ENCODE measurements at regions not wholly inside any gene's neighbourhood (a gene's known extent, or its start where the extent isn't known, plus 50 kb on each side); places are given as distances from the start of the nearest gene placed in this dataset.
"Not testable (repeated sequence)": the region's sequence is repeated elsewhere in the genome, so short reads cannot be mapped to it uniquely, and the experiment has no call there.

GRCh38 chr17:30686538-30687479, 137.7 kb downstream of the CRLF3 start:
- not testable (repeated sequence) for DNase-seq

GRCh38 chr17:30682280-30682679, 142.2 kb downstream of the CRLF3 start:
- not testable (repeated sequence) for DNase-seq

- DNase-seq, result not testable (repeated sequence)
These were observed 143.8 kb downstream of the CRLF3 start for GRCh38 chr17:30680681-30681080.

GRCh38 chr17:30677550-30678249, 146.8 kb downstream of the CRLF3 start:
- no peak for DNase-seq

GRCh38 chr17:30675777-30676492, 148.6 kb downstream of the CRLF3 start:
- not testable (repeated sequence) for DNase-seq

- DNase-seq, result not testable (repeated sequence)
These were observed 155.3 kb downstream of the CRLF3 start for GRCh38 chr17:30669217-30669649.

- not testable (repeated sequence) for DNase-seq
These were observed 155.9 kb downstream of the CRLF3 start for GRCh38 chr17:30668360-30669181.

- not testable (repeated sequence) for DNase-seq
These were observed 156.7 kb downstream of the CRLF3 start for GRCh38 chr17:30667657-30668359.

GRCh38 chr17:30666838-30667656, 157.4 kb downstream of the CRLF3 start:
- not testable (repeated sequence) for DNase-seq

- not testable (repeated sequence) for DNase-seq
These were observed 160.6 kb downstream of the CRLF3 start for GRCh38 chr17:30663727-30664455.

- not testable (repeated sequence) for DNase-seq
These were observed 167.3 kb downstream of the CRLF3 start for GRCh38 chr17:30657148-30657547.

GRCh38 chr17:30653038-30653437, 171.5 kb downstream of the CRLF3 start:
- not testable (repeated sequence) for DNase-seq

- not testable (repeated sequence) for DNase-seq
These were observed 172.9 kb downstream of the GOSR1 start for GRCh38 chr17:30650149-30650548.

- DNase-seq, result not testable (repeated sequence)
These were observed 170.9 kb downstream of the GOSR1 start for GRCh38 chr17:30648015-30648620.

- not testable (repeated sequence) for DNase-seq
These were observed 168.7 kb downstream of the GOSR1 start for GRCh38 chr17:30645875-30646274.

- DNase-seq, result not testable (repeated sequence)
These were observed 167.5 kb downstream of the GOSR1 start for GRCh38 chr17:30644713-30645112.

GRCh38 chr17:30644287-30644686, 167.1 kb downstream of the GOSR1 start:
- DNase-seq, result not testable (repeated sequence)

- DNase-seq, result not testable (repeated sequence)
These were observed 164.2 kb downstream of the GOSR1 start for GRCh38 chr17:30641428-30641827.

GRCh38 chr17:30639391-30639790, 162.2 kb downstream of the GOSR1 start:
- DNase-seq, result not testable (repeated sequence)

All from NCI-H1417 treated with DMSO at 0.1 percent for 48 hours (cell line).